Right lobe of liver (tissue), 4 donors: ENCODE measurements at regions not wholly inside any gene's neighbourhood (a gene's known extent, or its start where the extent isn't known, plus 50 kb on each side); places are given as distances from the start of the nearest gene placed in this dataset.

ENCODE experiments used
- POLR2A ChIP-seq: fragments of 450-650 bp; IDR thresholded peaks from one replicate; pipeline ENCODE4 v1.6.1; 2017; ENCODE audit warnings: antibody characterized with exemption, mild to moderate bottlenecking
- TF ChIP-seq, protein P1 (sequence below), 4 donors: fragments of 200-600 bp in 3 of 4; fragments of 450-650 bp in 1 of 4; IDR thresholded peaks; one replicate each; pipeline versions ENCODE4 v1.5.1 to v1.8.0; 2016 to 2022; ENCODE audit warnings: antibody characterized with exemption in 4 of 4, mild to moderate bottlenecking in 2 of 4
- donor health status: DM: no; HTN: no; CAD: no.
- donor health status: DM: no; HTN: no; CAD: no.
- donor health status: DM: no; HTN: yes; CAD: no.

DNA sequence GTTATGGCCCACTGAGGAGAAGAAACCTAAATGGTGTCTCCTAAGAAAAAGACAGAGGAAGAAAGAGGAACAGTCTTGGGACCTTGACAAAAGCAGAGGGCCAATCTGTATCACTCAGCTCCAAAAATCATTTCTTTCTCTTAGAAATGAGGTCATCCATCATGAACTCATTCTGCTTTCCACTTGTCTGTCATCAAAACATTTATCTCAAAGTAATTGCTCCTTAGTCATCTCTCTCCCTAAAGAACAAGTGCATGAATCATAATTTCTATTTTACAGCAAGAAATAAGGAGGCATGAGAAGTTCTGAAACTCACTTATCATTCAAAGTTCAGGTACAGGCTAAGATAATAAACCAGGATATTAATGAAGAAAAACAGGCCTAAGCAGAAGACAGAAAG is 375.6 kb downstream of the KCNA4 start:
- no peak for TF ChIP-seq POLR2A
- TF ChIP-seq, protein P1, sequence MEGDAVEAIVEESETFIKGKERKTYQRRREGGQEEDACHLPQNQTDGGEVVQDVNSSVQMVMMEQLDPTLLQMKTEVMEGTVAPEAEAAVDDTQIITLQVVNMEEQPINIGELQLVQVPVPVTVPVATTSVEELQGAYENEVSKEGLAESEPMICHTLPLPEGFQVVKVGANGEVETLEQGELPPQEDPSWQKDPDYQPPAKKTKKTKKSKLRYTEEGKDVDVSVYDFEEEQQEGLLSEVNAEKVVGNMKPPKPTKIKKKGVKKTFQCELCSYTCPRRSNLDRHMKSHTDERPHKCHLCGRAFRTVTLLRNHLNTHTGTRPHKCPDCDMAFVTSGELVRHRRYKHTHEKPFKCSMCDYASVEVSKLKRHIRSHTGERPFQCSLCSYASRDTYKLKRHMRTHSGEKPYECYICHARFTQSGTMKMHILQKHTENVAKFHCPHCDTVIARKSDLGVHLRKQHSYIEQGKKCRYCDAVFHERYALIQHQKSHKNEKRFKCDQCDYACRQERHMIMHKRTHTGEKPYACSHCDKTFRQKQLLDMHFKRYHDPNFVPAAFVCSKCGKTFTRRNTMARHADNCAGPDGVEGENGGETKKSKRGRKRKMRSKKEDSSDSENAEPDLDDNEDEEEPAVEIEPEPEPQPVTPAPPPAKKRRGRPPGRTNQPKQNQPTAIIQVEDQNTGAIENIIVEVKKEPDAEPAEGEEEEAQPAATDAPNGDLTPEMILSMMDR (IDR thresholded peaks at IDR 0.05): no peak
